Endodermal cell (in vitro differentiated cells): ENCODE measurements at regions not wholly inside any gene's neighbourhood (a gene's known extent, or its start where the extent isn't known, plus 50 kb on each side); places are given as distances from the start of the nearest gene placed in this dataset.

ENCODE experiments used
- DNase-seq: peaks from one replicate; pipeline ENCODE4 v3.0.0-alpha.2; 2017
- H3K27ac ChIP-seq: 2 replicates; pipeline ENCODE4 v1.5.1; 2013; ENCODE audit warnings: mild to moderate bottlenecking, low read depth, low read length, moderate library complexity
- H3K27me3 ChIP-seq: 2 replicates; pipeline ENCODE4 v1.6.1; 2013; ENCODE audit warnings: mild to moderate bottlenecking, low read length, moderate library complexity; ENCODE audit not compliant: insufficient read depth, control insufficient read depth, poor library complexity, severe bottlenecking
- H3K36me3 ChIP-seq: 2 replicates; pipeline ENCODE4 v1.7.0; 2013; ENCODE audit warnings: mild to moderate bottlenecking, low read length, moderate library complexity; ENCODE audit not compliant: control insufficient read depth, insufficient read depth
- H3K4me1 ChIP-seq: one replicate; pipeline ENCODE4 v1.7.0; 2013; ENCODE audit warnings: low read length; ENCODE audit not compliant: control insufficient read depth, insufficient read depth
- H3K4me3 ChIP-seq: 2 replicates; pipeline ENCODE4 v1.5.1; 2013; ENCODE audit warnings: mild to moderate bottlenecking, low read length, moderate library complexity
- H3K9ac ChIP-seq: 2 replicates; pipeline ENCODE4 v1.6.1; 2013; ENCODE audit warnings: mild to moderate bottlenecking, low read length, moderate library complexity; ENCODE audit not compliant: poor library complexity, severe bottlenecking; ENCODE audit errors: extremely low read depth
- H3K9me3 ChIP-seq: 2 replicates; pipeline ENCODE4 v1.6.1; 2013; ENCODE audit warnings: mild to moderate bottlenecking, low read length, moderate library complexity; ENCODE audit not compliant: control insufficient read depth
- H3K27ac Mint-ChIP-seq: 2 replicates; pipeline ENCODE4 v1.8.0; 2020; ENCODE audit warnings: mixed read lengths
- H3K27me3 Mint-ChIP-seq: 2 replicates; pipeline ENCODE4 v1.8.0; 2021; ENCODE audit warnings: mild to moderate bottlenecking, mixed read lengths; ENCODE audit not compliant: insufficient read depth
- H3K36me3 Mint-ChIP-seq: 2 replicates; pipeline ENCODE4 v1.8.0; 2020; ENCODE audit warnings: low read depth, mixed read lengths
- H3K4me1 Mint-ChIP-seq: 2 replicates; pipeline ENCODE4 v1.8.0; 2020; ENCODE audit warnings: mixed read lengths
- H3K4me3 Mint-ChIP-seq: 2 replicates; pipeline ENCODE4 v1.8.0; 2020; ENCODE audit warnings: mild to moderate bottlenecking, moderate library complexity, mixed read lengths
- H3K9me3 Mint-ChIP-seq: 2 replicates; pipeline ENCODE4 v1.8.0; 2020; ENCODE audit warnings: mild to moderate bottlenecking, mixed read lengths
- WGBS, 2 experiments: methylation state at CpG; one replicate each; pipeline versions ENCODE4 v1.1.5 to v1.1.7; 2013; ENCODE audit warnings: missing lambda C conversion rate in 2 of 2, mixed read lengths in 1 of 2; ENCODE audit not compliant: insufficient coverage in 1 of 2, insufficient read length in 1 of 2; 5-methylcytosine and 5-hydroxymethylcytosine counted together
- TF ChIP-seq, protein P1 (sequence below): fragments of 200-600 bp; sonication (generic); conservative IDR thresholded peaks from 2 replicates; pipeline ENCODE4 v1.5.0; 2021; ENCODE audit warnings: antibody characterized with exemption, mild to moderate bottlenecking

DNA sequence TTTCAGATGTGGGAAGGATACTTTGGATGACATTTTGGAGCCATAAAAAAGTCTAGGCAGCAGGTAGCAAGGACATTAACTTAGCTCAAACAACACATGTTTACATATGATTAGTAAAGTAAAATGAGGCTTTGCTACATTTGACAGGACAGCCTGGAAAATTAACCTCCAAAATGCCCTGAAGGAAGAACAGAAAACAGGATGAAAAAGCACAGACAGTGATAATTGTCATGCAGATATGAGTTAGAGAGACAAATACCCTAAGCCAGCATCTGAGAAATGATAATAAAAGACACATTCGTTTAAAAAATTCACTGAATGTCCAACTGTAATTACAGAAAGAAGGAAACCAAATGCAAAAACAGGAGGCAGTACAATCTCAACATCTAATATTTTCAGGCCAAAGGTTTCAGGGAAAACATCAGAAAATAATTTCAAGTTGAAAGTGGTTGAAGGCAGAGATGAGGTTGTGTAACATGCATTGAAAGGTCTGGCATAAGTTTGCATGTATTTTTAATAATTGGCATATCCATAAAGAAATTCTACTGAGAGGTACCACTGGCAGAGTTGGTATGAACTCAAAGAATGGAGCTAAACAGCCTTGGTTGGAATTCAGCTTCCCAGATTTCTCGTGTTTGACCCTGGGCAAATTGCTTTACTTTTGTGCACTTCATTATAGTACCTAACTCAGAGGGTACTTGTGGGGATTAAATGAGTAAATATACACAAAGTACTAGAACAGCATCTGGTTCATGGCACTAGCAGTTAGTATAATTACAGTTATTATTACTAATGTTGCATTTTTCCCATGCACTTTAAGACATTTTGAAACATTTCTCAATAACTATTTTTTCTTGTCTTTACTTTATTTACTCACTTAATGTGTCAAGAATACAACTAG is 54.4 kb upstream of the MAP9 start:
- H3K4me3 Mint-ChIP-seq, result no peak overlapping the region
- Histone ChIP-seq H3K9me3 (peaks cover 78% of the 10 kb centered on the region), H3K27ac (no peak overlapping the region), H3K4me1 (no peaks in the 10 kb centered on the region), H3K4me3 (no peak overlapping the region), H3K9ac (no peak overlapping the region), H3K27me3 (peaks cover 33% of the 10 kb centered on the region), H3K36me3 (no peaks in the 10 kb centered on the region)
- no peaks in the 10 kb centered on the region for H3K4me1 Mint-ChIP-seq
- H3K9me3 Mint-ChIP-seq, result peaks cover 43% of the 10 kb centered on the region
- DNase-seq, result no peak
- H3K36me3 Mint-ChIP-seq, result no peaks in the 10 kb centered on the region
- WGBS, 2 experiments, result 71 to 100% methylated on average over 1 to 2 of the region's 2 CpGs
- no peak overlapping the region for H3K27ac Mint-ChIP-seq
- peaks cover 84% of the 10 kb centered on the region for H3K27me3 Mint-ChIP-seq
- TF ChIP-seq, protein P1, sequence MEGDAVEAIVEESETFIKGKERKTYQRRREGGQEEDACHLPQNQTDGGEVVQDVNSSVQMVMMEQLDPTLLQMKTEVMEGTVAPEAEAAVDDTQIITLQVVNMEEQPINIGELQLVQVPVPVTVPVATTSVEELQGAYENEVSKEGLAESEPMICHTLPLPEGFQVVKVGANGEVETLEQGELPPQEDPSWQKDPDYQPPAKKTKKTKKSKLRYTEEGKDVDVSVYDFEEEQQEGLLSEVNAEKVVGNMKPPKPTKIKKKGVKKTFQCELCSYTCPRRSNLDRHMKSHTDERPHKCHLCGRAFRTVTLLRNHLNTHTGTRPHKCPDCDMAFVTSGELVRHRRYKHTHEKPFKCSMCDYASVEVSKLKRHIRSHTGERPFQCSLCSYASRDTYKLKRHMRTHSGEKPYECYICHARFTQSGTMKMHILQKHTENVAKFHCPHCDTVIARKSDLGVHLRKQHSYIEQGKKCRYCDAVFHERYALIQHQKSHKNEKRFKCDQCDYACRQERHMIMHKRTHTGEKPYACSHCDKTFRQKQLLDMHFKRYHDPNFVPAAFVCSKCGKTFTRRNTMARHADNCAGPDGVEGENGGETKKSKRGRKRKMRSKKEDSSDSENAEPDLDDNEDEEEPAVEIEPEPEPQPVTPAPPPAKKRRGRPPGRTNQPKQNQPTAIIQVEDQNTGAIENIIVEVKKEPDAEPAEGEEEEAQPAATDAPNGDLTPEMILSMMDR, result no peak

DNA sequence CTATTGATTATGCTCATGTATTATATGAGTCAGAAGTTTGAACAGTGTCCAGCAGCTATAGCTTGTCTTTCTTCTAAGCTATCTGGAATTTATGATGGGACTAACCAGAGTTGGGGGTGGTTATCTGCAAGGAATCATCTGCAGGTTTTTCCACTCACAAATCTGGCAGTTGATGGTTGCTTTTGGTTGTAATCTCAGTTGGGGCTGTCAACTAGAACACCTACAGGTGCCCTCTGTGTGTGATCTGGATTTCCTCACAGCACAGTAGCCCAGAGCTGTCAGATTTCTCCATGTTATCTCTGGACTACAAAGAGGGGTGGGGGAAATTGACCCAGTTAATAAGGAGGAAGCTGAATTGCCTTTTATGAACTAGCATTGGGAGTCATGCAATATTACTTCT is 51.4 kb upstream of the MAP9 start:
- Histone ChIP-seq H3K9ac (no peak overlapping the region), H3K9me3 (peaks cover 83% of the 10 kb centered on the region), H3K27me3 (peaks cover 50% of the 10 kb centered on the region), H3K4me3 (peak overlapping the region; percentile 75), H3K36me3 (no peaks in the 10 kb centered on the region), H3K27ac (no peak overlapping the region), H3K4me1 (no peaks in the 10 kb centered on the region)
- TF ChIP-seq, protein P1, result no peak
- H3K4me1 Mint-ChIP-seq, result no peaks in the 10 kb centered on the region
- H3K27ac Mint-ChIP-seq, result no peak overlapping the region
- H3K27me3 Mint-ChIP-seq, result peaks cover 85% of the 10 kb centered on the region
- no peaks in the 10 kb centered on the region for H3K36me3 Mint-ChIP-seq
- no peak overlapping the region for H3K4me3 Mint-ChIP-seq
- DNase-seq, result no peak
- H3K9me3 Mint-ChIP-seq, result peaks cover 58% of the 10 kb centered on the region

DNA sequence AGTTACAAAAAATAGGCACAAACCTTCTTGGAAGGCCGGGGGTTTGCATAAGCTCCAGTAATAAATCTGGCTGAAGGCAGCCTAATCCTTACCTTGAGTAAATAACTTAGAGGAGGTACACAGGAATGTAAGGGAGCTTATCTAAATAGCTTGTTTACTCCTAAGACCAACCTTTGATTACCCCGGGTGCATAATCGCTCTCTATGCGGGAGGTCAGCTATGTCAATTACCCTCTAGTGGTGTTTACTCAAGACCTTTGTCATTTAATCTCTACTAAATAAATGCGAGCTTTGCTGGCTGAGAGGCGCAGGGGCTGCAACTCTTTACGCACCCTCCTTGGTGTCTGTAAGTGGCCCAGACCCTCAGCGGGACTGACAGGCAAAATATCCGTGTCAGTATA is 50.2 kb upstream of the MAP9 start:
- Histone ChIP-seq H3K36me3 (no peaks in the 10 kb centered on the region), H3K9ac (no peak overlapping the region), H3K27me3 (peaks cover 55% of the 10 kb centered on the region), H3K27ac (no peak overlapping the region), H3K4me1 (no peaks in the 10 kb centered on the region), H3K9me3 (peaks cover 74% of the 10 kb centered on the region), H3K4me3 (peak overlapping the region; percentile 70)
- TF ChIP-seq, protein P1, result no peak
- Mint-ChIP-seq H3K36me3 (no peaks in the 10 kb centered on the region), H3K27ac (no peak overlapping the region), H3K4me3 (no peak overlapping the region), H3K9me3 (peaks cover 59% of the 10 kb centered on the region), H3K4me1 (no peaks in the 10 kb centered on the region), H3K27me3 (peaks cover 85% of the 10 kb centered on the region)
- 29 to 32% methylated on average over 5 to 9 of the region's 9 CpGs for WGBS, 2 experiments
- DNase-seq, result peak; percentile 79
